HEK293 (cell line): ENCODE measurements at regions not wholly inside any gene's neighbourhood (a gene's known extent, or its start where the extent isn't known, plus 50 kb on each side); places are given as distances from the start of the nearest gene placed in this dataset.

Experiments used
- CTCF ChIA-PET: fragments of 350-600 bp; formaldehyde crosslinking; extraction: SDS; loops from one replicate; lab custom pipeline; 2021; ENCODE audit warnings: antibody characterized with exemption; lab: Yijun Ruan, JAX
- POLR2A ChIA-PET: fragments of 300-600 bp; formaldehyde crosslinking; extraction: SDS; loops from one replicate; lab custom pipeline; 2020; ENCODE audit warnings: antibody characterized with exemption, inconsistent platforms; lab: Yijun Ruan, JAX
- H3K27ac ChIP-seq: fragments of 200-500 bp; sonication (Bioruptor generic); 2 replicates; pipeline ENCODE4 v1.5.1; 2014; ENCODE audit warnings: low read depth, low read length, control low read depth, inconsistent platforms; ENCODE audit errors: extremely low read depth
- H3K36me3 ChIP-seq, 2 experiments: fragments of 200-500 bp in 1 of 2; sonication (Bioruptor generic) in 1 of 2; 1 replicate in 1 of 2; 2 replicates in 1 of 2; pipeline ENCODE4 v1.5.1; 2014 to 2017; ENCODE audit warnings: inconsistent platforms in 2 of 2, low read length in 2 of 2; ENCODE audit not compliant: control insufficient read depth in 2 of 2, insufficient read depth in 1 of 2
- H3K4me1 ChIP-seq: fragments of 200-500 bp; sonication (Bioruptor generic); 2 replicates; pipeline ENCODE4 v1.5.1; 2014; ENCODE audit warnings: mild to moderate bottlenecking, low read length, inconsistent platforms; ENCODE audit not compliant: control insufficient read depth, insufficient read depth
- H3K4me3 ChIP-seq: 2 replicates; pipeline ENCODE4 v1.5.1; 2011; ENCODE audit warnings: low read depth, mild to moderate bottlenecking, control low read depth, low read length, moderate library complexity
- H3K9me3 ChIP-seq: fragments of 200-500 bp; sonication (Bioruptor generic); 2 replicates; pipeline ENCODE4 v1.5.1; 2014; ENCODE audit warnings: low read depth, low read length, inconsistent platforms; ENCODE audit not compliant: control insufficient read depth, insufficient read depth
- ATF2 ChIP-seq: fragments of 450-650 bp; formaldehyde crosslinking; IDR thresholded peaks from 2 replicates; pipeline ENCODE4 v1.5.1; 2016; ENCODE audit warnings: missing biosample characterization, missing genetic modification characterization, low read depth
- PRDM1 ChIP-seq: fragments of 450-650 bp; formaldehyde crosslinking; IDR thresholded peaks from 2 replicates; pipeline ENCODE4; 2016; ENCODE audit warnings: missing biosample characterization, missing genetic modification characterization
- SALL2 ChIP-seq: fragments of 450-650 bp; formaldehyde crosslinking; IDR thresholded peaks from 2 replicates; pipeline ENCODE4 v1.5.0; 2017; ENCODE audit warnings: missing biosample characterization, mild to moderate bottlenecking, missing genetic modification characterization, borderline replicate concordance
- ZBTB11 ChIP-seq: fragments of 450-650 bp; formaldehyde crosslinking; conservative IDR thresholded peaks from 2 replicates; pipeline ENCODE4 v1.5.1; 2016; ENCODE audit warnings: low read depth, missing biosample characterization, missing genetic modification characterization
- ZBTB20 ChIP-seq: fragments of 450-650 bp; formaldehyde crosslinking; IDR thresholded peaks from 2 replicates; pipeline ENCODE4 v1.5.1; 2016; ENCODE audit warnings: missing biosample characterization, missing genetic modification characterization
- ZFHX2 ChIP-seq: fragments of 450-650 bp; formaldehyde crosslinking; conservative IDR thresholded peaks from 2 replicates; pipeline ENCODE4 v1.5.1; 2016; ENCODE audit warnings: missing biosample characterization, missing genetic modification characterization
- ZIC2 ChIP-seq: fragments of 450-650 bp; formaldehyde crosslinking; IDR thresholded peaks from 2 replicates; pipeline ENCODE4 v1.5.1; 2016; ENCODE audit warnings: missing biosample characterization, missing genetic modification characterization
- ZNF114 ChIP-seq: fragments of 450-650 bp; formaldehyde crosslinking; IDR thresholded peaks from 2 replicates; pipeline ENCODE4 v1.5.0; 2017; ENCODE audit warnings: missing biosample characterization, missing genetic modification characterization
- ZNF211 ChIP-seq: fragments of 450-650 bp; formaldehyde crosslinking; IDR thresholded peaks from 2 replicates; pipeline ENCODE4 v1.5.1; 2016; ENCODE audit warnings: low read depth, missing biosample characterization, missing genetic modification characterization
- ZNF239 ChIP-seq: fragments of 450-650 bp; formaldehyde crosslinking; IDR thresholded peaks from 2 replicates; pipeline ENCODE4 v1.5.1; 2016; ENCODE audit warnings: missing biosample characterization, missing genetic modification characterization
- ZNF350 ChIP-seq: fragments of 450-650 bp; formaldehyde crosslinking; IDR thresholded peaks from 2 replicates; pipeline ENCODE4 v1.5.0; 2017; ENCODE audit warnings: missing biosample characterization, mild to moderate bottlenecking, missing genetic modification characterization
- ZNF362 ChIP-seq: fragments of 450-650 bp; formaldehyde crosslinking; IDR thresholded peaks from 2 replicates; pipeline ENCODE4 v1.5.1; 2016; ENCODE audit warnings: missing biosample characterization, missing genetic modification characterization
- ZNF473 ChIP-seq: fragments of 450-650 bp; formaldehyde crosslinking; IDR thresholded peaks from 2 replicates; pipeline ENCODE4 v1.5.1; 2017; ENCODE audit warnings: missing biosample characterization, missing genetic modification characterization
- ZNF514 ChIP-seq: fragments of 450-650 bp; formaldehyde crosslinking; IDR thresholded peaks from 2 replicates; pipeline ENCODE4 v1.5.1; 2016; ENCODE audit warnings: missing biosample characterization, missing genetic modification characterization
- ZNF560 ChIP-seq: fragments of 450-650 bp; formaldehyde crosslinking; IDR thresholded peaks from 2 replicates; pipeline ENCODE4 v1.5.1; 2017; ENCODE audit warnings: missing biosample characterization, missing genetic modification characterization, borderline replicate concordance
- ZNF660 ChIP-seq: fragments of 450-650 bp; IDR thresholded peaks from 2 replicates; pipeline ENCODE4 v1.5.1; 2018; ENCODE audit warnings: missing biosample characterization, mild to moderate bottlenecking, missing genetic modification characterization
- ZNF707 ChIP-seq: fragments of 450-650 bp; formaldehyde crosslinking; IDR thresholded peaks from 2 replicates; pipeline ENCODE4 v1.5.1; 2016; ENCODE audit warnings: missing biosample characterization, missing genetic modification characterization
- ZNF776 ChIP-seq: fragments of 450-650 bp; formaldehyde crosslinking; IDR thresholded peaks from 2 replicates; pipeline ENCODE4 v1.5.0; 2017; ENCODE audit warnings: missing biosample characterization, missing genetic modification characterization, borderline replicate concordance
- ZNF792 ChIP-seq: fragments of 450-650 bp; formaldehyde crosslinking; IDR thresholded peaks from 2 replicates; pipeline ENCODE4 v1.5.1; 2016; ENCODE audit warnings: missing biosample characterization, missing genetic modification characterization
- ZSCAN16 ChIP-seq: fragments of 450-650 bp; formaldehyde crosslinking; IDR thresholded peaks from 2 replicates; pipeline ENCODE4 v1.5.1; 2016; ENCODE audit warnings: missing biosample characterization, missing genetic modification characterization
- ZSCAN4 ChIP-seq: fragments of 450-650 bp; formaldehyde crosslinking; IDR thresholded peaks from 2 replicates; pipeline ENCODE4 v1.5.1; 2017; ENCODE audit warnings: missing biosample characterization, missing genetic modification characterization
- ZXDB ChIP-seq: fragments of 450-650 bp; formaldehyde crosslinking; IDR thresholded peaks from 2 replicates; pipeline ENCODE4 v1.5.1; 2016; ENCODE audit warnings: missing biosample characterization, missing genetic modification characterization

DNA sequence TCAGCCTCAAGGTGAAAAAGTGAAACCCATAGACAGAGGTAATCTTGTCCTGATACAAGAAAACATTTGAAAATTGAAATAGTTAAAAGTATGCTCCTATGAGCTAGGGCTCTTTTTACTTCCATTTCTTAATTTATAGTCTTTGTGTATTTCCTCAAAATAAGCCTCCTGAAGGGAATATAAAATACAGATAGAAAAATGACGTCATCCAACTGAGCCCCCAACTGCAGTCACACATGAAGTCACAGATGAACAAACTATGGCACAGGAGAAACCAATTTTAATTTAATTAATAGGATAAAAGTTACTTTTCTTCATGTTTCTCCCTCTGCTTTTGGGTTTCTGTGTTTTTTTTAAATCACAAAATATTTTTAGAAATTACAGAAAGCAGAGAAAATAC is 280.3 kb downstream of the HTR7 start:
- H3K27ac ChIP-seq: no peak overlapping the region
- H3K9me3 ChIP-seq: no peaks in the 10 kb centered on the region
- peak; percentile 72 for TF ChIP-seq ATF2 (tag by site-specific recombination)
- no peak for TF ChIP-seq ZXDB (tag by site-specific recombination)
- ChIA-PET CTCF (no interaction called here), POLR2A (no interaction called here)
- H3K4me1 ChIP-seq: no peaks in the 10 kb centered on the region
- H3K36me3 ChIP-seq: no peaks in the 10 kb centered on the region
- no peak overlapping the region for H3K4me3 ChIP-seq

- TF ChIP-seq ZNF776 (tag by site-specific recombination): no peak
- TF ChIP-seq ZFHX2 (tag by site-specific recombination): 0 out of 2 replicates have a peak, but pooled peaks have one; percentile 28
- CTCF ChIA-PET: no interaction called here
- POLR2A ChIA-PET: no interaction called here
- no peak overlapping the region for H3K27ac ChIP-seq
- no peaks in the 10 kb centered on the region for H3K4me1 ChIP-seq
- H3K9me3 ChIP-seq: no peaks in the 10 kb centered on the region
- no peak overlapping the region for H3K4me3 ChIP-seq
- H3K36me3 ChIP-seq: no peaks in the 10 kb centered on the region
These were observed 278.1 kb downstream of the HTR7 start for GRCh38 chr10:90579602-90580242.

- Histone ChIP-seq H3K36me3 (no peaks in the 10 kb centered on the region), H3K4me1 (peaks cover 5% of the 10 kb centered on the region), H3K4me3 (no peak overlapping the region), H3K9me3 (no peaks in the 10 kb centered on the region), H3K27ac (no peak overlapping the region)
- POLR2A ChIA-PET: no interaction called here
- CTCF ChIA-PET: interaction anchor here (0.5 to 1.9 kb wide), 5 partner anchors 9 to 437 kb away, joined by 3 to 7 read pairs (median 3); no protein-coding TSS in a partner anchor
- TF ChIP-seq ZNF350 (no peak), ZNF362 (tag by site-specific recombination) (no peak), ZNF514 (tag by site-specific recombination) (no peak), ZIC2 (tag by site-specific recombination) (no peak), ZNF660 (tag by site-specific recombination) (no peak), ZSCAN4 (tag by site-specific recombination) (no peak), ZNF114 (no peak), ZNF239 (no peak), ZNF473 (tag by site-specific recombination) (no peak), ZNF560 (no peak), ZSCAN16 (tag by site-specific recombination) (no peak), ZNF211 (tag by site-specific recombination) (no peak), ZNF707 (tag by site-specific recombination) (no peak), SALL2 (no peak), ZBTB20 (tag by site-specific recombination) (no peak), ZBTB11 (tag by site-specific recombination) (no peak), ZNF792 (no peak), PRDM1 (tag by site-specific recombination) (no peak)
These were observed 274.4 kb downstream of the HTR7 start for GRCh38 chr10:90583416-90583815.
